Epithelial cell of prostate (primary cell): ENCODE measurements at regions not wholly inside any gene's neighbourhood (a gene's known extent, or its start where the extent isn't known, plus 50 kb on each side); places are given as distances from the start of the nearest gene placed in this dataset.
"Not testable (repeated sequence)": the region's sequence is repeated elsewhere in the genome, so short reads cannot be mapped to it uniquely, and the experiment has no call there.

Source experiments
- DNase-seq: peaks from one replicate; pipeline ENCODE4 v3.0.0-alpha.2; 2011; ENCODE audit warnings: low read depth, low spot score
- H3K27ac ChIP-seq: fragments of 450-650 bp; 2 replicates; pipeline ENCODE4 v1.5.1; 2017; ENCODE audit warnings: mild to moderate bottlenecking

DNA sequence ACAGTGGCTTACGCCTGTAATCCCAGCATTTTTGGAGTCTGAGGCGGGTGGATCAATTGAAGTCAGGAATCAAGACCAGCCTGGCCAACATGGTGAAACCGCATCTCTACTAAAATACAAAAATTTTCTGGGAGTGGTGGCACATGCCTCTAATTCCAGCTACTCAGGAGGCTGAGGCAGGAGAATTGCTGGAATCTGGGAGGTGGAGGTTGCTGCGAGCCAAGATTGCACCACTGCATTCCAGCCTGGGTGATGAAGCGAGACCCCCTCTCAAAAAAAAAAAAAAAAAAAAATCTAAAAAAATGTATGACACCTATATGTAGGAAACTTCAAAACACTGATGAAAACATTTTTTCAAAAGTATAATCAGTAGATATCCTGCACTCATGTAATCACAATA, 242.7 kb upstream of the CHORDC1 start:
- no peak for DNase-seq
- H3K27ac ChIP-seq: no peak overlapping the region

GRCh38 chr11:90455347-90455920, 232.6 kb upstream of the CHORDC1 start:
- DNase-seq, H3K27ac ChIP-seq: not testable (repeated sequence)

GRCh38 chr11:90453525-90453924, 230.7 kb upstream of the CHORDC1 start:
- no peak overlapping the region for H3K27ac ChIP-seq
- no peak for DNase-seq

- no peak for DNase-seq
- H3K27ac ChIP-seq: no peak overlapping the region
These were observed 226.8 kb upstream of the CHORDC1 start for GRCh38 chr11:90449606-90450005.

- H3K27ac ChIP-seq: no peak overlapping the region
- DNase-seq: no peak
These were observed 225.4 kb upstream of the CHORDC1 start for GRCh38 chr11:90448256-90448655.

DNA sequence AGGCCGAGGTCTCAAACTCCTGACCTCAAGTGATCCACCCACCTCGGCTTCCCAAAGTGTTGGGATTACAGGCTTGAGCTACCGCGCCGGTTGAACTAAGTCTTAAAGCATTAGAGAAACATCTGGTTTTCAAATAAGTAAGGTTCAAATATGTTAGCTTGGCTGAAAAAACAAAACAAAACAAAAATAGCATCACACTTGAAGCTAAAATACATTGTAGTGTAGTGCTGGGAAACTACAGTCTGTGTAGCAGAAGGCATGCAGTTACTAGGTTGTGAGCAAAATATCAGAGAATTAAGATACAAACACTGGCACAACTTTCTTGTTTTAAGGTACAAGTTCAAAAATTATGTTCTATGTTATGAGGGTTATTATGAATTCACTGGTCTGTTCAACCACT, 224.8 kb upstream of the CHORDC1 start:
- H3K27ac ChIP-seq: no peak overlapping the region
- DNase-seq: no peak

- DNase-seq: no peak
- no peak overlapping the region for H3K27ac ChIP-seq
These were observed 223.4 kb upstream of the CHORDC1 start for GRCh38 chr11:90446207-90446606.

- no peak for DNase-seq
- H3K27ac ChIP-seq: no peak overlapping the region
These were observed 215.2 kb upstream of the CHORDC1 start for GRCh38 chr11:90438069-90438468.

DNA sequence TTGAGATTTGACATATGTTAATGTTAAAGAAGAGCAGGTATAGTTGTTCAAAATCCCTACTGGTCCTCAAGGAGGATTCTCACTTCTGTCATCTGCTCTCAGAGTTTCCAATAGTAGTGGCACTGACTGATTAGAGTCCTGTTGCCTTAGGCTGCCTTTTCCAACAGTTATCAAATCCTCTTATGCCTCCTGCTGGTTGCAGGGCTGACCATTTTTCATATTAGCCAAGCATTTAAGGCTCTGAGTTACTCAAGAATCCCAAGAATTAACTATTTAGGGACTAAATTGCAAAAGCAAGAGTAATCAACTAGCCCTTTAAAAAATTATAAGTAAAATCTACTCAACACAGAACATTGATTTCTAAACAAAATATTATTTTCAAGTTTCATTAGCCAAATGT, 212.0 kb upstream of the CHORDC1 start:
- peak; percentile 10 for DNase-seq
- no peak overlapping the region for H3K27ac ChIP-seq

- DNase-seq: no peak
- H3K27ac ChIP-seq: no peak overlapping the region
These were observed 206.0 kb upstream of the CHORDC1 start for GRCh38 chr11:90428836-90429235.

- no peak for DNase-seq
- no peak overlapping the region for H3K27ac ChIP-seq
These were observed 203.6 kb upstream of the CHORDC1 start for GRCh38 chr11:90426442-90426841.

DNA sequence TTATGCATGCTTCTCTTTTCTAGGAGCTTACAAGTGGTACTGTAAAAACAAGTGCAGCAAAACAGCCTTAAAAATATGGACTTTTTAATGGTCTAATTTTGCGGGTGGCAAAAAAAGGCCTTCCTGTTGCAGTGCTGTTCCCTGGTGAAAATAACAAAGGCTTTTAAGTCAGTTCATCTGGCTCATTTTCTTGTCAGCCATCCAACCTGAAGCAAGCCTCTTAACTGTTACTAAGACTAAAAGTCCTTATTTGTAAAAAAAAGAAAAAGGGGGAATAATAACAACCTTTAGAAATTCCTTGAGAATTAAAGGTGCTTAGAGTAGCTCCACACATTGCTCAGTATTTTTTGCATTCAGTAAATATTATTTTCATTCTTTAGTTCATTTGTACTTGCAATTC, 200.5 kb upstream of the CHORDC1 start:
- H3K27ac ChIP-seq: peak overlapping the region; percentile 77
- no peak for DNase-seq

- H3K27ac ChIP-seq: peak overlapping the region; percentile 77
- DNase-seq: not testable (repeated sequence)
These were observed 199.9 kb upstream of the CHORDC1 start for GRCh38 chr11:90422787-90423186.

- no peak overlapping the region for H3K27ac ChIP-seq
- DNase-seq: no peak
These were observed 191.4 kb upstream of the CHORDC1 start for GRCh38 chr11:90414221-90414620.

DNA sequence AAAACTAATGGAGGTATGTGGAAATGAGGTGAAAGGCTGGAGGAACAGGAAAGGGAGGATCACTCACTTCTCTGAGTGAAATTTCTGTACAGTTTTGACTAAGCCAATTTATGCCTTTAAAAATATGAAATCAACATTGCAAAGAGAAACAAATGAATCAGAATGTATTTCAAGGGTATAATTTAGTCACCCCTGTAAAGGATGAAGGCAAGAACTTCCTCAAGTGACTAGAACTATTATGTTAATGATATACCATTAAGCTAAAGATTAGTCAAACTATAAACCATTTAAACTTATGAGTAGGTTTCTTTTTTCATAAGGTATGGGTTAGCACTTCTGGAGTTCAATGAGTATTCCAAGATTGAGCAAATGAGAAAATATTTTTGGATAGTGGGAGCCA, 184.5 kb upstream of the CHORDC1 start:
- DNase-seq: no peak

DNA sequence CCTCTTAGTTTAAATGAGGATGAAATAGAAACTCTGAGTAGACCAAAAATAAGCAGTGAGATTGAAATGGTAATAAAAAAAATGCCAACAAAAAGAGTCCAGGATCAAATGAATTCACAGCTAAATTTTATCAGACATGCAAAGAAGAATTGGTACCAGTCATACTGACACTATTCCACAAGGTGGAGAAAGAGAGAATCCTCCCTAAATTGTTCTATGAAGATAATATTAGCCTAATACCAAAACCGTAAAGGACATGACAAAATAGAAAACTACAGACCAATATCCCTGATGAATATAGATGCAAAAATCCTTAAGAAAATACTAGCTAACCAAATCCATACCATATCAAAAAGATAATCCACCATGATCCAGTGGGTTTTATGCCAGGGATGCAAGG, 169.8 kb upstream of the CHORDC1 start:
- DNase-seq: no peak
- no peak overlapping the region for H3K27ac ChIP-seq

More for the DNA sequence above, 184.5 kb upstream of the CHORDC1 start:
- H3K27ac ChIP-seq: no peak overlapping the region

- no peak for DNase-seq
These were observed 168.9 kb upstream of the CHORDC1 start for GRCh38 chr11:90391756-90392155.

GRCh38 chr11:90380206-90380605, 157.4 kb upstream of the CHORDC1 start:
- H3K27ac ChIP-seq: no peak overlapping the region
- no peak for DNase-seq

More at GRCh38 chr11:90391756-90392155, 168.9 kb upstream of the CHORDC1 start:
- no peak overlapping the region for H3K27ac ChIP-seq

DNA sequence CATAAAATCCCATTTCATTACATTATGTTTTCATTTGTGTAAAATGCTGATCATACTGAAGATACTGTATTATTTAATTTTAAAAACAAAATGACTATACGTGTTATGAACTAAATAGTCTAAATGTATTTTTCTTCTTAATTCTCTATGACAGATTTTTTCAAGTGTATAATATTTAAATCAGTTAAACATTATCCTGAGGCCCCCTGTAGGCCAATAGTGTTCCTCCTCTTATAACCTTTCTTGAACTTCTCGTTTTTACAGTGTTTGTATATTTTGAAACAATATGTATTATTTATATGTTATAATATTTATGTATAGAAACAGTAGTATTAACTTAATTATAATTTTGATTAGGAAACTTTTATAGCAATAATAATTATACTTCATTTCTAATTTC, 151.1 kb upstream of the CHORDC1 start:
- no peak overlapping the region for H3K27ac ChIP-seq
- DNase-seq: no peak

DNA sequence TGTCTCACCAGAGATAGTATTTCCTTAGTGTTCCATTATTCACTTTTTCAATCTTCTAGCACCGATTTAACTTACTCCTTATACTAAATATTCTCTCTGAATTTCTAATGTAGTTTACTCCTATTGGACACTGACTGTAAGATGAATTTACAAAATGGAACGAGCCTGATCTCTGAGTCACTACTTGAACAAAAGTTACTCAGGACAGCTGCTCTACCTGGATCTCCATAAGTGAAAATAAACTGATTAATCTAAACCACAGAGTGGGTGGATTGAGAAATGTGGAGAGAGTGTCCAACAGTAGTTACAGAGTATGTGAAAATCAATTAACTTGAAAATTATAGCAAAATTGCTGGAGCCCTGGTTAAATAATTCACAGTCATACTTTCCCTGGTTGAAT, 141.7 kb upstream of the CHORDC1 start:
- no peak for DNase-seq
- H3K27ac ChIP-seq: no peak overlapping the region

DNA sequence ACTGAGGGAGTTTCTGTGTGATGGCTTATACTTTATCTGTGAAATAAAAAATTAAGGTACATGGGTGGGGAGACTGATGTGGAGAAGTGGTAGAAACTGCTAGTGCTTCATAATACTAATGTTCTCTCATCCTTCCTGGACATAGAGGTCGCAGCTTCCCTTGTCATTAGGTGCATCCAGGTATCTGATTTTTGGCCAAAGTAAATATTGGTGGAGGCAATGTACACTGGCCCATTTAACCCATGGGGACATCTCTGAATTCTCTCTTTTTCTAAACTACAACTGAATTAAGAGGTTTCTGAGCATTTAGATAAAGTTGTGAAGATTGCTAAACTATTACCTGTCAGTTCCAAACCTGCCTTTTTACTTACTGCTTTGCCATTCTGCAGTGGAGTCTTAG, 140.9 kb upstream of the CHORDC1 start:
- no peak for DNase-seq
- no peak overlapping the region for H3K27ac ChIP-seq

DNA sequence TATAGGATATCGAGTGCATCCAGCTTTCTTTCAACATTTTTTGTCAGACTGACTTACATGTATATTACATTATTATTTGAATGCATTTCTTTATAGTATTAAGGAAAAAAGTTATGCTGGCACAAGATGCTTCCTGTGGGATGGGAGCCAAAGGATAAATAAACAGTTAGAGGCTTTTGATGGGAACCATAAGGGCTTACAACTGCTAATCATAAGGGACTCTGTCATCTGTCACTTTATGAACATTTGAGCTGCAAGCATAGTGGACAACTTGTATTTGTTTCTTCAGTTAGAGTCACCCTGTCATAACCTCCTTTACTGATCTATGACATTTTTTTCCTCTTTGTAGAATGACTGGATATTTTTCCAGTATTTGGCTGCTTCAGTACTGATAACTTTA, 132.4 kb upstream of the CHORDC1 start:
- DNase-seq: no peak
- no peak overlapping the region for H3K27ac ChIP-seq

DNA sequence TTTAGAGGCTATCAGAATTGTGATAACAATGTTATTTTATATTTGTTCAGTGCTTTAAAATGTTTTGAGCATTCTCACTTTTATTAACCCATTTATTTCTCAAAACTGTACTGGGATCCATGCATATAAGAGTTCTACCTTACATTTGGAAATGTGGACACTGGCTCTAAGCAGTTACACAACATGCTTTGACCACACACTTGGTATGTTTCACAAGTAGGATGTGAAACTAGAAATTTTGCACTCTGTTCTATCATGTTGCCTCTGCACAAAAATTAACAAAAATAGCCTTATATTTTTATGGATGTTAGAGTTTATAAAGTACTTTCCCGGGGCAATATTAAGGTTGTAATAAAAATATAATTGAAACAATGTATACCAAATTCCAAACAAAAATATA, 126.9 kb upstream of the CHORDC1 start:
- no peak overlapping the region for H3K27ac ChIP-seq
- DNase-seq: no peak
